ENCODE measurements at regions not wholly inside any gene's neighbourhood (a gene's known extent, or its start where the extent isn't known, plus 50 kb on each side); places are given as distances from the start of the nearest gene placed in this dataset.
A peak's percentile ranks its signal among the peaks of the same experiment; 100 is the strongest.

GRCh38 chr21:20440338-20440737 lies 557.9 kb upstream of the NCAM2 start:
- H4K20me1 ChIP-seq (ENCODE audit: insufficient read depth, low read length) = no peaks in the 10 kb centered on the region
- Mint-ChIP-seq H3K4me1 (ENCODE audit: low read depth, unreplicated experiment) (no peaks in the 10 kb centered on the region), H3K36me3 (ENCODE audit: low read depth, unreplicated experiment) (no peaks in the 10 kb centered on the region), H3K27me3 (ENCODE audit: low read depth, unreplicated experiment) (no peaks in the 10 kb centered on the region), H3K27ac (ENCODE audit: unreplicated experiment) (no peak overlapping the region), H3K4me3 (ENCODE audit: unreplicated experiment) (no peak overlapping the region), H3K9me3 (ENCODE audit: unreplicated experiment) (peaks cover 2% of the 10 kb centered on the region)
- H3K36me3 ChIP-seq (ENCODE audit: insufficient read depth, low read length) = no peaks in the 10 kb centered on the region
- H3K9ac ChIP-seq (ENCODE audit: low read length) = no peak overlapping the region
- no peak overlapping the region for H2AFZ ChIP-seq (ENCODE audit: low read depth, low read length)
- no peak overlapping the region for H3K4me3 ChIP-seq (ENCODE audit: insufficient read depth, low read depth, low read length)
- TF ChIP-seq EZH2 (IDR thresholded peaks at IDR 0.05; ENCODE audit: insufficient read depth, low read length) (no peak), CTCF (IDR thresholded peaks at IDR 0.05; ENCODE audit: insufficient read depth, low read depth, low read length) (no peak)
- no peaks in the 10 kb centered on the region for H3K4me1 ChIP-seq (ENCODE audit: insufficient read depth, low read length)
- DNase-seq (ENCODE audit: low read depth) = no peak
- no peak overlapping the region for H3K4me2 ChIP-seq (ENCODE audit: low read length)
- FAIRE-seq = no peak
- no peaks in the 10 kb centered on the region for H3K79me2 ChIP-seq (ENCODE audit: insufficient read depth, low read length)
- H3K9me3 ChIP-seq (ENCODE audit: insufficient read depth, low read depth, low read length) = no peaks in the 10 kb centered on the region
- H3K27me3 ChIP-seq (ENCODE audit: insufficient read depth, low read length) = no peaks in the 10 kb centered on the region
- H3K27ac ChIP-seq (ENCODE audit: low read depth, low read length) = no peak overlapping the region

GRCh38 chr21:20443558-20444155 lies 554.6 kb upstream of the NCAM2 start:
- DNase-seq (ENCODE audit: low read depth) = no peak
- no peaks in the 10 kb centered on the region for H3K36me3 Mint-ChIP-seq (ENCODE audit: low read depth, unreplicated experiment)

More at GRCh38 chr21:20443558-20444155, 554.6 kb upstream of the NCAM2 start:
- Mint-ChIP-seq H3K4me3 (ENCODE audit: unreplicated experiment) (no peak overlapping the region), H3K4me1 (ENCODE audit: low read depth, unreplicated experiment) (no peaks in the 10 kb centered on the region), H3K27me3 (ENCODE audit: low read depth, unreplicated experiment) (no peaks in the 10 kb centered on the region), H3K9me3 (ENCODE audit: unreplicated experiment) (peaks cover 2% of the 10 kb centered on the region), H3K27ac (ENCODE audit: unreplicated experiment) (no peak overlapping the region)
- Histone ChIP-seq H2AFZ (ENCODE audit: low read depth, low read length) (no peak overlapping the region), H3K4me2 (ENCODE audit: low read length) (no peak overlapping the region), H3K4me3 (ENCODE audit: insufficient read depth, low read depth, low read length) (no peak overlapping the region), H3K9ac (ENCODE audit: low read length) (no peak overlapping the region), H3K4me1 (ENCODE audit: insufficient read depth, low read length) (no peaks in the 10 kb centered on the region), H3K27me3 (ENCODE audit: insufficient read depth, low read length) (no peaks in the 10 kb centered on the region), H3K9me3 (ENCODE audit: insufficient read depth, low read depth, low read length) (peaks cover 2% of the 10 kb centered on the region), H4K20me1 (ENCODE audit: insufficient read depth, low read length) (no peaks in the 10 kb centered on the region), H3K27ac (ENCODE audit: low read depth, low read length) (no peak overlapping the region), H3K79me2 (ENCODE audit: insufficient read depth, low read length) (no peaks in the 10 kb centered on the region), H3K36me3 (ENCODE audit: insufficient read depth, low read length) (no peaks in the 10 kb centered on the region)
- TF ChIP-seq EZH2 (IDR thresholded peaks at IDR 0.05; ENCODE audit: insufficient read depth, low read length) = no peak
- TF ChIP-seq CTCF (IDR thresholded peaks at IDR 0.05; ENCODE audit: insufficient read depth, low read depth, low read length) = peak; percentile 14
- FAIRE-seq = no peak

Measured in astrocyte (in vitro differentiated cells and primary cell).